Skin epidermis (tissue), 12 donors: ENCODE measurements at regions not wholly inside any gene's neighbourhood (a gene's known extent, or its start where the extent isn't known, plus 50 kb on each side); places are given as distances from the start of the nearest gene placed in this dataset.

Experiments
- H3K27ac ChIP-seq, 21 experiments: fragments of 200-600 bp; sonication (generic) in 11 of 21; one replicate each; pipeline ENCODE4 v1.5.0; 2020; ENCODE audit warnings: mild to moderate bottlenecking in 3 of 21, inconsistent platforms in 2 of 21, moderate library complexity in 2 of 21
- H3K4me3 ChIP-seq, 7 experiments: fragments of 200-600 bp; sonication (generic) in 2 of 7; one replicate each; pipeline ENCODE4 v1.5.0; 2020; ENCODE audit warnings: inconsistent platforms in 2 of 7, mild to moderate bottlenecking in 2 of 7, moderate library complexity in 1 of 7

GRCh38 chrX:149280011-149280410 is 225.1 kb downstream of the IDS start:
- Histone ChIP-seq H3K4me3 (no peak overlapping the region), H3K27ac (no peak overlapping the region)

DNA sequence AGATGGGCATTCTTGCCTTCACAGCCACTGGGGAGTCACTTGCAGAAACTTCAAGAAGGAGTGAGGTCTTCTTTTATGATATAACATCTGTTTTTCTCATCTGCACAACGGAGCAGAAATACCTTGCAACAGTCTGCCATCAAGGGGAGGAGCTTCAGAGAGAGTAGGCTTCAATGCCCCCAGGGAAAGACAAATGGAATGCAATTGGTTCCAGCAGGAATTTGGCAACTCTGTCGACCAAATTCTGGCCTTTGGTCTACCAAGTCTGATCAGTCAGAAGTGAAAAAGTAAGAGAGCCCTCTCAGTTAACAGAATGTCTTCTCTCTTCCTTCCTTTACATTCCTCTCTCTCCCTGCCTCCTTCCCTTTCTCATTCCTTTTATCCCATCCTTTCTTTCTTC is 229.3 kb downstream of the IDS start:
- Histone ChIP-seq H3K27ac (no peak overlapping the region), H3K4me3 (no peak overlapping the region)

DNA sequence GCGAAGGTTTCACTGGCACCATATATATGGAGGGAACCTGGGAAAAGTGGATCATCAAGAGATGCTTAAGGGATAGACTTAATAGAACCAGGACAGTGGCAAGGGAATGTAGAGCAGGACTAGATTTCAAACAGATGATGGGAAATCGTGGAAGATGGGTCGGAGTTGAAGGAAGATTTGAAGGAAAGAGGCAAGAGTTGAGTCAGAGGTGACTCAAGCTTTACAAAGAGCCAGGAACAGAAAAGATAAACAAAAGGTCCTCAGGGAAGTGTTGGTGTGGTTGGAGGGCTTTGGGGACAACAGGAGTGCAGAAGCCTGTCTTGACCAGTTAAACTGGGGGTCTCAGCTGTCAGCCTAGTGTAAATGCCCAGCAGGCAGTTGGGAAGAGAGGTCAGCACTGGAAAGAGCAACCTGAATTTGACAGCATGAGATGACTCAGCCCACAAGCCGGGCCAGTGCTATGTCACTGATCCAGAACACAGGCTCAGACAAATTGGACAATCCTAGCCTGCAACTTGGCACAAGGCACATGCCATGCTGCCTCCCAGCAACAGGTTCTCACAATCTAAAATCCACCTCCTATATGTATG is 230.5 kb downstream of the IDS start:
- no peak overlapping the region for H3K27ac ChIP-seq
- H3K4me3 ChIP-seq = no peak overlapping the region

GRCh38 chrX:149272690-149273463 is 232.2 kb downstream of the IDS start:
- Histone ChIP-seq H3K27ac (no peak overlapping the region), H3K4me3 (no peak overlapping the region)

- no peak overlapping the region for H3K27ac ChIP-seq
- H3K4me3 ChIP-seq = no peak overlapping the region
Measured at GRCh38 chrX:149267878-149268813, 237.0 kb downstream of the IDS start.

DNA sequence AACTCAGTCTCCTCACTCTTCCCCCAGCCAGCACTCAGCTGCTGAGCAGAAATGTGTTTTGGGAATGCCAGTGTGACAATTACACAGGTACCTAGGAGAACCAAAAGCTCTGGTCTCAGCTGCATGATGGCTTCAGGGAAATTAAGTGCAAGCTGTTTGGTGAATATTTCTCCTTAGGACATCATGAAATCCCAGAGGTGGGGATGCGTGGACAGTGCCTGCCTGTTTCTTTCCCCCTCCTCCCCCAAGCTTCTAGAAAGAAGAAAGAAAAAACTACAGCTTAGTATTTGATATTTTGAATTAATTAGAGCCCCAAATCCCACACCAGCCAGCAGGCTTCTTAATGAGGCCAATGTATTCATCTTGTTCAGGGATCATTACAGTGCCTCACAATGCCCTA is 243.0 kb downstream of the IDS start:
- Histone ChIP-seq H3K27ac (no peak overlapping the region), H3K4me3 (no peak overlapping the region)

- no peak overlapping the region for H3K4me3 ChIP-seq
- no peak overlapping the region for H3K27ac ChIP-seq
Measured at GRCh38 chrX:149259241-149259640, 245.9 kb downstream of the IDS start.

- no peak overlapping the region for H3K4me3 ChIP-seq
- no peak overlapping the region for H3K27ac ChIP-seq
Measured at GRCh38 chrX:149255860-149256259, 249.2 kb downstream of the IDS start.

DNA sequence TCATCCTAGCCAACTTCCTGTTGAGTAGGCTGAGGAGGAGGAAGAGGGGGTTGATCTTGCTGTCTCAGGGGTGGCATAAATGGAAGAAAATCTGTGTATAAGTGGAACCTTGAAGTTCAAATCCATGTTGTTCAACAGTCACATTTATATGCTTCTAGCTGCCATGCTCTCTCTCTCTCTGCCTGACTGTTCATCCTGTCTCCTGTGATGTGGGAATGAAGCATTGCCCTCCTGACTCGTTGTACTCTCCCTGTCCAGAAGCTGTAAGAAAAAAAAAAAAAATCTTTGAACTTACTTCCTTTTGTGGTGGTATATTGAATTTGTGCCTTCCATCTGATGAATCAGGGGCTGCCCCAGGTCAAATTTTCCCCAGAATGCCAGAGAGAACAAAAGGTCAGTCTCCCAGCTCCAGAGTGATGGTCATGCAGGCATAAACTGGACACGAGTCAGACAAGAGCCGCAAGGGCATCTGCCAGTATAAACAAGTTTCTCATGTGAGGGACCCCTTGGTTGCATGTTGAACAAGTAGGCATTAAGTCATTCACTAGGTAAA is 257.0 kb downstream of the IDS start:
- H3K4me3 ChIP-seq = no peak overlapping the region

DNA sequence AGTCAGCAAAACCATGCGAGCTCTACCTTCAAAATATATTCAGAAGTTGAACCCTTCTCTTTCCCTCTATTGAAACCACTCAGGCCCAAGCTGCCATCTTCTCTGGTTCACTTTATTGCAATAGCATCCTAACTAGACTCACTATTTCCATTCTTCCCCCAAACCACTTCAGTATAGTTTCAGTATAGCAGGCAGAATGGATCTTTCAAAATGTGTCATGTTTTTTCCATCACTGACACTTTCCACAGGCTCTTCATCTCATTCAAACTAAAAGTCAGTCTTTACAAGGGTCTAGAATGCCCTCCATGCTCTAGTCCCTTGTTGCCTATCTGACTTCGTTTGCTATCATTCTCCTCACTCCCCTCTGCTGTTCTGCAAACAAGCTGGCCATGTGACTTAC is 274.4 kb downstream of the IDS start:
- Histone ChIP-seq H3K27ac (no peak overlapping the region), H3K4me3 (no peak overlapping the region)

More for the DNA sequence above, 257.0 kb downstream of the IDS start:
- no peak overlapping the region for H3K27ac ChIP-seq

GRCh38 chrX:149223854-149224253 is 281.3 kb downstream of the IDS start:
- H3K4me3 ChIP-seq = no peak overlapping the region

GRCh38 chrX:149222040-149222439 is 283.1 kb downstream of the IDS start:
- no peak overlapping the region for H3K27ac ChIP-seq
- no peak overlapping the region for H3K4me3 ChIP-seq

More at GRCh38 chrX:149223854-149224253, 281.3 kb downstream of the IDS start:
- H3K27ac ChIP-seq = no peak overlapping the region

GRCh38 chrX:149221230-149221629 is 283.9 kb downstream of the IDS start:
- Histone ChIP-seq H3K4me3 (no peak overlapping the region), H3K27ac (no peak overlapping the region)

DNA sequence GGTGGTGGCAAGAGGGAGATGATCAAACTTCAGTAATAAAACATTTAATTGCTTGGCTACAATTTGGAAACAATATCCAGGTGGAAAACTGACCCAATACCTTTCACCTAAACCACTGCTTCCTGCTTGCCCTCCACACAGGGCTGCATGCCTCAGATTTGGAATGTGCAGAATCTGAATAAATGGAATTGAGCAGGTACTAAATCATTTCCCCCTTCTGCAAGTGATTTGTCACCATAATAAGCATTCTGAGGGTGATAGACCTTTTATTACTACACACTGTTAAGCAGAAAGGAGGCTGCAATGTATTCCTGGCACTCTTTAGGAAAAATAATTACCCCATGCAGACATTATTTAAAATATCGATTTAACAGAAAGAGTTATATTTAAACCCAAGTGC is 291.8 kb downstream of the IDS start:
- Histone ChIP-seq H3K4me3 (no peak overlapping the region), H3K27ac (no peak overlapping the region)

- Histone ChIP-seq H3K27ac (no peak overlapping the region), H3K4me3 (no peak overlapping the region)
Measured at GRCh38 chrX:149208307-149208706, 296.8 kb downstream of the IDS start.

DNA sequence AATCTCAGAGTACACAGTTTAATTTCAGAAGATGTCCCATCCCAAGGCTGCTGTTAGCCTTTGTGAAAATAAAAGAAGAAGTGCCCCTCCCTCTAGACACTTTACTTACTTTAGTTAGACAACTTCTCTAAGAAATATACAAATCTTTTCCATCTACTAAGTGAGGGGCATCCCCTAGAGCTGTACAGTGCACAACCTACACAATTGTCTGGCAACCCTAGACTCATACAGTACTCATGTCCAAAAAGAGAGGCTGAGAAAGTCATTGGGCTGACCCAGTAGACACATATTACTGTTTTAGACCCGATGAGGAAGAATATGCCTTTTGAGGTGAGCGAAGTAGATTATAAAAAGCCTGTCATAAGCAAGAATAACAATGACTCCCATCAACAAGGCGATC is 297.6 kb downstream of the IDS start:
- Histone ChIP-seq H3K27ac (no peak overlapping the region), H3K4me3 (no peak overlapping the region)

DNA sequence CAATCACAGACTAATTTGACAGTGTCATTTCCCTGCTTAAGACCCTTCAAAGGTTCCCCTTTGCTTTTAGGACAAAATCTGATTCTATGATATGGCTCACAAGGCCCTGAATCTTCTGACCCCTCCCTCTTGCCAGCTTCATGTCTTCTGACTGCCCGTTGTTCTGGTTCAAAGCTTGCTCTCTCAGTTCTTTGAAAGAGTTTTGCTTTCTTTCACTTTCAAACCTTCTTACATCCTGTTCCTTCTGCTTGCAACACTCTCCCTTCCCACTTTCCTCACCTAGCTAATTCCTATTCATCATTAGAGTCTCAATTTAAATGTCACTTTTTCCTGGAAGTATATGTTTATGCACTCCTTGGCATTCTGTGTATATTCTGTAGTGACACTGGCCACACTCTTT is 299.2 kb downstream of the IDS start:
- H3K4me3 ChIP-seq = no peak overlapping the region
- no peak overlapping the region for H3K27ac ChIP-seq

- Histone ChIP-seq H3K27ac (no peak overlapping the region), H3K4me3 (no peak overlapping the region)
Measured at GRCh38 chrX:149205081-149205480, 300.0 kb downstream of the IDS start.

DNA sequence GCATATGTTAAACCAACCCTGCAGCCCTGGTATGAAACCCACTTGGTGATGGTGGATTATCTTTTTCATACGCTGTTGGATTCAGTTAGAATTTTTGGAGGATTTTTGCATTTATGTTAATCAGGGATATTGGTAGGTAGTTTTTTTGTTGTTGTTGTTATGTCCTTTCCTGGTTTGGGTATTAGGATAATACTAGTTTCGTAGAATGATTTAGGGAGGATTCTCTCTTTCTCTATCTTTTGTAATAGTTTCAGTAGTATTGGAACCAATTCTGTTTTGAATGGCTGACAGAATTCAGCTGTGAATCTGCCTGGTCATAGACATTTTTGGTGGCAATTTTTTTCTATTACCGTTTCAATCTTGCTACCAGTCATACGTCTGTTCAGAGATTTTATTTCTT is 305.4 kb downstream of the IDS start:
- Histone ChIP-seq H3K27ac (no peak overlapping the region), H3K4me3 (no peak overlapping the region)

GRCh38 chrX:149198980-149199732 is 305.9 kb downstream of the IDS start:
- Histone ChIP-seq H3K4me3 (no peak overlapping the region), H3K27ac (no peak overlapping the region)
